IPS DF 4.7 (cell line): ENCODE measurements at regions not wholly inside any gene's neighbourhood (a gene's known extent, or its start where the extent isn't known, plus 50 kb on each side); places are given as distances from the start of the nearest gene placed in this dataset.
"Not testable (repeated sequence)": the region's sequence is repeated elsewhere in the genome, so short reads cannot be mapped to it uniquely, and the experiment has no call there.

Source experiments
- DNase-seq: peaks from one replicate; pipeline ENCODE4 v3.0.0-alpha.2; 2013; ENCODE audit warnings: low spot score; ENCODE audit errors: extremely low read depth

- no peak for DNase-seq
Observed at GRCh38 chr11:33471541-33471940, 214.4 kb downstream of the HIPK3 start.

DNA sequence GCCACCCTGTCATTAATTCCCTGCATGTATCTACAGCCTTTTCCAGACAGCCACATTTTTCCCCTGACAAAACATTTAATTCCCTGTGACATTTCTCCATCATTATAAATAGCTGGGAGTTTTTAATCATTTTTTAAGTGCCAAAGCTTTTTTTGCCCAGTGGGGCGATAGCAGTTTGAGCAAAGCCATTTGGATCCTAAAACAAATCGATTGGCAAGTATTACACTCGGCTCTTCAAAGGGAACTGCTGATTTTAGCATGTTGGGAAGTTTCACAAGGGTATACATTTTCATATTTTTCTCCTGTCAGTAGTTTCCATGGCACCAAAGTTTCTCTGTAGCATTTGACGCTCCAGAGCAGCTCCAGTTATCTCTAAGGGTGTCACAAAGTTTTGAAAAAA, 210.8 kb downstream of the HIPK3 start:
- DNase-seq = no peak

DNA sequence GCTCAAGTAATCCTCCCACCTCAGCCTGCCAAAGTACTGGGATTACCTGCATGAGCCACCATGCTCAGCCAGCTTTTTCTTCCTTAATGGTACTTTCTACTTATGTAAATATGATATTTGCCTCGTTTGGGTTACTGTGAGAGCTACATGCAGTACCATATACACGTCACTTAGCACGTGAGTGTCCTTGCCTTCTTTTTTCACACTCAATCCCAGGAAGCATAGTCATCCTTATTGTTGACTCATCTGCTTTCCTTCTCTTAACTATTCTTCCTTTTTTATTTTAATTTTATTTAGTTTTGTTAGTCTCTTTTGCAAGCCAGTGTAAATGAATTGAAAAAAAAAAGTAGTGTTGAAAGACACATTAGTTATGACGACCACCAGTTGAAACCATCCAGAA, 205.9 kb downstream of the HIPK3 start:
- no peak for DNase-seq

DNA sequence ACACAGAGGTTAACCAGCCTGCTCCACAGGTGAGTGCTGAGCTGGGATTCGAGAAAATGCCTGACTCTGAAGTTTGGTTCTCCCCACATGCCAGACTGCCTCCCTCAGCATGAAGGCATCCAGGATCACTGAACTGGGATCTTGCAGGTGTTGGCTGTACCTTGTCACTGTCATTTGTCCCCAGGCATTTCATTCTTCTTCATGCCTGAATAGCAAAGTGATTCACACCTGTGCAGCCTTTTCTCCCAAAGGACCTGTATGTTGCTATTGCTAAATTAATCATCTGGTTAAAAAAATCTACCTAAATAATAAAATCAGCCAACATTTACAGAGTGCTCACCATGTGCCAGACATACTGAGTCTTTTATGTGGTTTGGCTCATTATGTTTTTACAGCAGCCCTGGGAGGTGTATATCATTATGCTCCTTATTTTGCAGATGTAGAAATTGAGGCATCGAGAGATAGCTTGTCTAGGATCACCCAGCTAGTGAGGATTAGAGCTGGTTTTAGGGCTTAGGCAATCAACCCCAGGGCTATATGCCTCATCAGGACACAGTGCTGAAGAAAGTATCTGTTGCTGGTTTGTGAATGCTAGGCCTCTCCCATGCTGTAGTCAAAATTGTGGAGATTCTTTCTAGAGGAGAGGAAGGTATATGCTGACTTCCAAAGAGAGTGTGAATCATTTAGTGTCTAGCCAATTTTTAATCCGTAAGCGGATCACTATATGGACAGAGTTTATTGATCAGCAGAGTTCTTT, 204.4 kb downstream of the HIPK3 start:
- DNase-seq = no peak

GRCh38 chr11:33457948-33458347, 200.8 kb downstream of the HIPK3 start:
- DNase-seq = no peak

- DNase-seq = no peak
Observed at GRCh38 chr11:33455867-33456463, 198.8 kb downstream of the HIPK3 start.

GRCh38 chr11:33454264-33454663, 197.1 kb downstream of the HIPK3 start:
- no peak for DNase-seq

DNA sequence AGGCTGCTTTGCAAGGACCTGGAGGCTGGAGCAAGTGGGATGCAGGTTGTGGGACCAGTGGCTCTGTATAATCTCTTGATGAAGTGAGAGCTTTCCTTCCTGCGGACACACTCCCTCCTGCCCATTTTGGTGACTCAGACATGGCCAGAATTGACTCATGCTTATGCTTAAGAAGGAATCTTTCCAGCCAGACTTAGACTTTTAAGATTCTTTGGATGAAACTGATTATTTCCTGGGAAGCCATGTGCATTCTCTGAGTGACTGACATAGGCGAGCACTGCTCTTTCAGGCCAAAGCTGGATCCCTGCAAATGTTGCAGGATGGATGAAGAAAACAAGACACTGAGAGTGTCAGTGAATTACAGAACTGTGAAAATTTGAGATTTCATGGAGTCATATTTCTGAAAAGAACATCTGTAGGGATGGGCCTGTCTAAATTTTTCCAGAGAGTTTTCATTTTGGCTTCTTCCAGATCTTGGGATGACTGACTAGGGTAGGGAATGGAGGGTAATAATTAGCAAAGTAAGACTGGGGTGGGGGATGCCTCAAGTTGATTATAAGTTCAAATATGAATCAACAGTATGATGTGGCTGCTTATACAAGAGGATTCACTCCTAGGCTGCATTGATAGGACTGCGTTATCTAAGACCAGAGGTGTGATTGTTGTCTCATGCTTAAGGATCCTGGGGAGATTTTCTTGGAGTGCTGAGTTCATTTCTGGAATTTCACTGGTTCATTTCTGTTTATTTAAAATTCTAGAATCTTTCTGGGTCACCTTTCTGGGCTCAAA, 195.8 kb downstream of the HIPK3 start:
- no peak for DNase-seq

GRCh38 chr11:33451364-33451763, 194.2 kb downstream of the HIPK3 start:
- DNase-seq = no peak

DNA sequence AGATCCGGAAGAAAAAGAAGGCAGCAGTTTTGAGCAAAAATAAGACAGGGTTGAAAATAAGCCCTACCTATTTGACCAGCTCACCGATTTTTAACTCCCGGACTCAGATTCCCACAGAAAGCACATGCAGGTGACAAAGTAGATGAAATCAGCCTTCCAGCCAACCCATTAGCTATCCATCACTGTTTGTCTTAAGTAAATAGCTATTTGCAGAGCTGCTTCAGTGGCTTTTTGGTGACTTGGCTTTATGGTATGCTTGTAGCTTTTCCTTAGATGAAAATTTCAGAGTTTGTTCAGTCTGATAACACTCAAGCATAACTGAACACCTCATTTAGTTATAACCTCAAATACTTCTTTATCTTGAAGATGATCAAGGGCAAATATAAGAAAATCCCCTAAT, 192.6 kb downstream of the HIPK3 start:
- DNase-seq = no peak

- DNase-seq = no peak
Observed at GRCh38 chr11:33448461-33449130, 191.4 kb downstream of the HIPK3 start.

DNA sequence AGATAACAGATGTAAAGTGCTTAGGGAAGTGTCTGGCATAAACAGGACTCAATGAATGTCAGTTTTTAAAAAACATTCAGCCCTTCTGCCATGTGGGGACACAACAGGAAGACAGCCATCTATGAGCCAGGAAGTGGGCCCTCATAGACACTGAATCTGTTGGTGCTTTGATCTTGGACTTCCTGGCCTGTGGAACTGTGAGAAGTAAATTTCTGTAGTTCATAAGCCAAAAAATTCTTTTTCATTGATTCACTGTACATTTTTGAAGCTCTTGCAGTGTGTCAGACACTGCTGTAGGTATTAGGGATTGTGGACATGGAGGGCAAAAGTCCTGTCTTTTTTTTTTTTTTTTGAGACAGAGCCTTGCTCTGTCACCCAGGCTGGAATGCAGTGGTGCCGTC, 188.6 kb downstream of the HIPK3 start:
- DNase-seq = no peak

DNA sequence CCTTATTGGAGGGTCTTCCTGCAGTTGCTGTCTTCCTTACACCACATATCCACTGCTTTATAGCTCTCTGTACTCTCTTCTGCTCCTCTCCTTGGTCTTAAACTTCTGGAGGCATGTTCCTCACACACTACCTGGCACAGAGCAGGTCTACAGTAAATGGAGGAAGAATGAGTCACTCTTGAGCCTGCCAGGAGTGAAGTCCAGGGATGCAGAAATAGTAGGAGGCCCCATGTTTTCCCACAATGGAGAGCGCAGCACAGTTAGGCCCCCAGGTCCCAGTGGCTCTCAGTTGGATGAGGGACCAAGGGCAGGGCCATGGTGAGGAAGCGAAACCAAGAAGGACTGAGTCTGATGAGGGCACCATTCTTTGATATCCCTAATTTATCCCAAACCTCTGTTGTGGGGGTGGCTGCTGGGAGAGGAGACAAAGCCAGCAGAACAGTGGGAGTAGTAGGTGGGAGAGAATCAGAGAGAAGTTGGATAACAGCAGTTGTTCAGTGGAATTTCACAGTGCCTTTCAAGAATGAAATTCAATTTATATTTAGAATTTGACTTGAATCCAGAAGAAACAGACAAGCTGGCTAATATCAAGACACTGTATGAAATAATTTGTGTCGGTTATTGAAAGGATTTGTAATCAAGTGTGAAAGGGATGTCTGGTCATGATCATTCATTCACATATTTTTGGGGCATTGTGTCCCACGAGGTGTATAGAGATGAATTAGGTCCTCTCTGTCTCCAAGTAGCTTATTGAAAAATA, 187.8 kb downstream of the HIPK3 start:
- no peak for DNase-seq

GRCh38 chr11:33443684-33444083, 186.5 kb downstream of the HIPK3 start:
- DNase-seq = no peak

DNA sequence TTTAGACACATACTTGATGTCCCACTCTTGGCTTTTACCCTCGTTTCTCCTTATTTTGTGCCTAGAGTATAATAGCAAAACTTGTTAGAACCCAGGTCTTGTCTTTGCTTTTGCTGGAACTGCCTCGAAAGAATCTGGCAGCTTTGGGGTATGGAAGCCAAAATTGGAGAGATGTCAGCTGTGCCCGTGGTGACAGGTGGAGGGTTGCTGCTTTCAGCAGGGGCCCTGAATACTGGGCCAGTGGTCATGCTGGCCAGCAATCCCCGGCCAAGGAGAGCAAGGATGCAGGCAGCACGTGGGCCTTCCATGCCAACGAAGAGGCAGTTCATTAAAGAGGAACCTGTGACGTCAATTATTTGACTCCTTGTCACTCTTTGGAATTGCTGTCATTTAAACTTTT, 181.1 kb downstream of the HIPK3 start:
- no peak for DNase-seq

DNA sequence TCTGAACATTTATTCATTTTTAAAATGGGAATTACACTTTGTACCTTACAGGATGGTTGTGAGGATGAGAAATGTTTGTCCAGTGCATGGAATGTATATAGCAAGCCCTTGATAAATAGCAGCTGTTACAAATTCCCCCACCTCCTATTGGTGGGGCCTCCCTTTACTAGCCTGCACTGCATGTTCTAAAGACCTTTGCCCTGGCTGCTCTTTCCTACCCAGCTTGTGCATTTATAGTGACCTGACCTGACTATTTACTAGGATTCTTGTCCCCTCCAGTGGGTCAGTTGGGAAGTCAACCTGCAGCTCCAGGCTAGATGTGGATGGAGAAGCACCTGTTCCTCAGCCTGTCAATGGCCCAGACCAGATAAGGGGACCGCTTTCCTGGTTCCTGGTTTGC, 180.3 kb downstream of the HIPK3 start:
- no peak for DNase-seq

- DNase-seq = no peak
Observed at GRCh38 chr11:33435216-33435615, 178.0 kb downstream of the HIPK3 start.

- no peak for DNase-seq
Observed at GRCh38 chr11:33434294-33434693, 177.1 kb downstream of the HIPK3 start.

- DNase-seq = not testable (repeated sequence)
Observed at GRCh38 chr11:33428435-33428834, 171.3 kb downstream of the HIPK3 start.

GRCh38 chr11:33420959-33421566, 163.9 kb downstream of the HIPK3 start:
- DNase-seq = no peak

- no peak for DNase-seq
Observed at GRCh38 chr11:33419924-33420323, 162.7 kb downstream of the HIPK3 start.
